ENCODE measurements at regions not wholly inside any gene's neighbourhood (a gene's known extent, or its start where the extent isn't known, plus 50 kb on each side); places are given as distances from the start of the nearest gene placed in this dataset.

GRCh38 chr2:193276988-193277387, 1082.3 kb upstream of the TMEFF2 start:
- FAIRE-seq (no peak), DNase-seq (ENCODE audit: low read depth) (no peak)
- Histone ChIP-seq H3K27me3 (ENCODE audit: insufficient read depth, low read length) (no peaks in the 10 kb centered on the region), H3K79me2 (ENCODE audit: insufficient read depth, low read length) (no peaks in the 10 kb centered on the region), H2AFZ (ENCODE audit: low read depth, low read length) (no peak overlapping the region), H3K4me2 (ENCODE audit: low read length) (no peak overlapping the region), H3K4me1 (ENCODE audit: insufficient read depth, low read length) (no peaks in the 10 kb centered on the region), H3K4me3 (ENCODE audit: insufficient read depth, low read depth, low read length) (no peak overlapping the region), H4K20me1 (ENCODE audit: insufficient read depth, low read length) (no peaks in the 10 kb centered on the region), H3K9ac (ENCODE audit: low read length) (no peak overlapping the region), H3K36me3 (ENCODE audit: insufficient read depth, low read length) (no peaks in the 10 kb centered on the region), H3K9me3 (ENCODE audit: insufficient read depth, low read depth, low read length) (no peaks in the 10 kb centered on the region), H3K27ac (ENCODE audit: low read depth, low read length) (no peak overlapping the region)
- TF ChIP-seq EZH2 (IDR thresholded peaks at IDR 0.05; ENCODE audit: insufficient read depth, low read length) = no peak
- TF ChIP-seq CTCF (IDR thresholded peaks at IDR 0.05; ENCODE audit: insufficient read depth, low read depth, low read length) = no peak
- Mint-ChIP-seq H3K4me3 (ENCODE audit: unreplicated experiment) (no peak overlapping the region), H3K27me3 (ENCODE audit: low read depth, unreplicated experiment) (no peaks in the 10 kb centered on the region), H3K9me3 (ENCODE audit: unreplicated experiment) (no peaks in the 10 kb centered on the region), H3K27ac (ENCODE audit: unreplicated experiment) (no peak overlapping the region), H3K4me1 (ENCODE audit: low read depth, unreplicated experiment) (no peaks in the 10 kb centered on the region), H3K36me3 (ENCODE audit: low read depth, unreplicated experiment) (no peaks in the 10 kb centered on the region)

GRCh38 chr2:193276560-193276959, 1081.8 kb upstream of the TMEFF2 start:
- no peak overlapping the region for H3K9ac ChIP-seq (ENCODE audit: low read length)
- no peaks in the 10 kb centered on the region for H3K4me1 ChIP-seq (ENCODE audit: insufficient read depth, low read length)
- no peak overlapping the region for H3K4me3 ChIP-seq (ENCODE audit: insufficient read depth, low read depth, low read length)
- TF ChIP-seq EZH2 (IDR thresholded peaks at IDR 0.05; ENCODE audit: insufficient read depth, low read length) = no peak
- no peak for TF ChIP-seq CTCF (IDR thresholded peaks at IDR 0.05; ENCODE audit: insufficient read depth, low read depth, low read length)
- Mint-ChIP-seq H3K9me3 (ENCODE audit: unreplicated experiment) (no peaks in the 10 kb centered on the region), H3K4me3 (ENCODE audit: unreplicated experiment) (no peak overlapping the region), H3K27ac (ENCODE audit: unreplicated experiment) (no peak overlapping the region), H3K4me1 (ENCODE audit: low read depth, unreplicated experiment) (no peaks in the 10 kb centered on the region), H3K36me3 (ENCODE audit: low read depth, unreplicated experiment) (no peaks in the 10 kb centered on the region), H3K27me3 (ENCODE audit: low read depth, unreplicated experiment) (no peaks in the 10 kb centered on the region)
- no peaks in the 10 kb centered on the region for H3K27me3 ChIP-seq (ENCODE audit: insufficient read depth, low read length)
- no peak overlapping the region for H3K4me2 ChIP-seq (ENCODE audit: low read length)
- no peak overlapping the region for H2AFZ ChIP-seq (ENCODE audit: low read depth, low read length)
- no peak for DNase-seq (ENCODE audit: low read depth)
- no peak overlapping the region for H3K27ac ChIP-seq (ENCODE audit: low read depth, low read length)
- H3K79me2 ChIP-seq (ENCODE audit: insufficient read depth, low read length) = no peaks in the 10 kb centered on the region
- H3K9me3 ChIP-seq (ENCODE audit: insufficient read depth, low read depth, low read length) = no peaks in the 10 kb centered on the region
- FAIRE-seq = no peak
- H3K36me3 ChIP-seq (ENCODE audit: insufficient read depth, low read length) = no peaks in the 10 kb centered on the region
- no peaks in the 10 kb centered on the region for H4K20me1 ChIP-seq (ENCODE audit: insufficient read depth, low read length)

- DNase-seq (ENCODE audit: low read depth) (no peak), FAIRE-seq (no peak)
- Mint-ChIP-seq H3K9me3 (ENCODE audit: unreplicated experiment) (no peaks in the 10 kb centered on the region), H3K27ac (ENCODE audit: unreplicated experiment) (no peak overlapping the region), H3K27me3 (ENCODE audit: low read depth, unreplicated experiment) (no peaks in the 10 kb centered on the region), H3K4me1 (ENCODE audit: low read depth, unreplicated experiment) (no peaks in the 10 kb centered on the region), H3K4me3 (ENCODE audit: unreplicated experiment) (no peak overlapping the region), H3K36me3 (ENCODE audit: low read depth, unreplicated experiment) (no peaks in the 10 kb centered on the region)
- Histone ChIP-seq H3K79me2 (ENCODE audit: insufficient read depth, low read length) (no peaks in the 10 kb centered on the region), H3K27ac (ENCODE audit: low read depth, low read length) (no peak overlapping the region), H2AFZ (ENCODE audit: low read depth, low read length) (no peak overlapping the region), H3K27me3 (ENCODE audit: insufficient read depth, low read length) (no peaks in the 10 kb centered on the region), H3K9ac (ENCODE audit: low read length) (no peak overlapping the region), H3K4me1 (ENCODE audit: insufficient read depth, low read length) (no peaks in the 10 kb centered on the region), H3K4me3 (ENCODE audit: insufficient read depth, low read depth, low read length) (no peak overlapping the region), H3K9me3 (ENCODE audit: insufficient read depth, low read depth, low read length) (no peaks in the 10 kb centered on the region), H3K36me3 (ENCODE audit: insufficient read depth, low read length) (no peaks in the 10 kb centered on the region), H3K4me2 (ENCODE audit: low read length) (no peak overlapping the region), H4K20me1 (ENCODE audit: insufficient read depth, low read length) (no peaks in the 10 kb centered on the region)
- TF ChIP-seq CTCF (IDR thresholded peaks at IDR 0.05; ENCODE audit: insufficient read depth, low read depth, low read length) (no peak), EZH2 (IDR thresholded peaks at IDR 0.05; ENCODE audit: insufficient read depth, low read length) (no peak)
Measured at GRCh38 chr2:193276069-193276468, 1081.3 kb upstream of the TMEFF2 start.
